ENCODE measurements at regions not wholly inside any gene's neighbourhood (a gene's known extent, or its start where the extent isn't known, plus 50 kb on each side); places are given as distances from the start of the nearest gene placed in this dataset.

DNA sequence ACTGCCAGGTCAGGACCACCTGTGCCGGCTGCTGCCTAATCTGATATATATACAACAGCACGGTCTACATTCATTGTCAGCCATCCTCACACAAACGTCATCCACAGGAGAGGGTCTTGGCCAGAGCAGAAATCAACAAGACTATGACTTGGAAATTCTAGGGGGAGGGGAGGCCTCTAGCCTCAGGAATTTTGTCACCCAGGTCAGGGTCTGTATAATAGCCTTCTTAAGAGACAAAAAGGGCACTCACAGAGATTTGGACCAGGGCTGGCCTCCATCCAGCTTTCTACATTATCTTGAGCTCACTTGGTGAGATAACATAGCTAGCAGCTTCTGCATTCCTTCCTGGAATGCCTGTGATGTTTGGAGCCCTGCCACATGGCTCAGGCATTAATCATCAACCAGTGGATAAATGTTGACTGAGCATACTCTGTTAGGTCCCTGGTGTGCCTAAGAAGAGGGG, 50.4 kb upstream of the CTIF start:
- peak; percentile 70 for DNase-seq (ENCODE audit: low read depth)
- no peak overlapping the region for H3K4me3 ChIP-seq (ENCODE audit: low read depth, low read length)

DNA sequence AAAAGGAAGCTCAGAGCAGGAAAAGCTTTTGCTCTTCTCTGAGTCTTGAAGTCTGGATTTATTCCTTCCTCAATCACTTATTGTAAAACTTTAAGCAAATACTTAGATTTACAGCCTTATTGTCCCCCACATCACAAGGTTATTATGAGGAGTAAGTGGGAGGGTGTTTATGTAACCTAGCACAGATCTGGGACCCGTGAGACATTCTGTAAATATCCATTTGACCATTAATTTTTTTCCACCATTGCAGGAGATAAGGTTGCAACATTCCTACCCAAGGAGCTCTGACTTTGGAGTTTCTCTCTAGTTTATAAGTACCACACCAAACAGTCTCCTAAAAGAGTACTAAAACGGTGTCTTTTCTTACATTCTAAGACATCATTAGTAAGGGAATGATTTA, 52.1 kb upstream of the CTIF start:
- no peak overlapping the region for H3K4me3 ChIP-seq (ENCODE audit: low read depth, low read length)
- peak; percentile 78 for DNase-seq (ENCODE audit: low read depth)

DNA sequence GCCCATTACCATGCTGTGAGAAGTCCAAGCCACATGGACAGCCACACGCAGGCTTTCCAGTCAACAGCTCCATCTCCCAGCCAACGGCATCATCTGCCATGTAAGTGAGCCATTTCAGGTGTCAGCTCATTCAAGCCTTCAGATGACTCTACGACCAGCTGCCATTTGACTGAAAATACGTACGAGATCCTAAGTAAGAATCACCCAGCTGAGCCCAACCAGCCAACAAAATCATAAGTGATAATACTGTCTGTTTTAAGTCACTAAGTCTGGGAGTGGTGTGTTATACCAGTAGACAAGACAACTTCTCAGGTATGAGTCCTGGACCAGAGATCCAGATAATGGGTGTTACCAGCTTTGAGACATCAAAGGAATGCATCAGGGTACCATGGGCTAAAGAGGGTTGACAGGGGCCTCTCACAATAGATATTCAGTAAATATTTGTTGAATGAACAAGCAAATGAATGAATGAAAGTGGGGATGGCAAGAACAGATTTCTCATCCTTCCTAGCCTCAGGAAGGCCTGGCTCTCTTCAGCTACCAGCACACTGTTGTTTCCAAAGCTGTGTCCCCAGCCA, 52.9 kb upstream of the CTIF start:
- no peak overlapping the region for H3K4me3 ChIP-seq (ENCODE audit: low read depth, low read length)
- DNase-seq (ENCODE audit: low read depth), result no peak

DNA sequence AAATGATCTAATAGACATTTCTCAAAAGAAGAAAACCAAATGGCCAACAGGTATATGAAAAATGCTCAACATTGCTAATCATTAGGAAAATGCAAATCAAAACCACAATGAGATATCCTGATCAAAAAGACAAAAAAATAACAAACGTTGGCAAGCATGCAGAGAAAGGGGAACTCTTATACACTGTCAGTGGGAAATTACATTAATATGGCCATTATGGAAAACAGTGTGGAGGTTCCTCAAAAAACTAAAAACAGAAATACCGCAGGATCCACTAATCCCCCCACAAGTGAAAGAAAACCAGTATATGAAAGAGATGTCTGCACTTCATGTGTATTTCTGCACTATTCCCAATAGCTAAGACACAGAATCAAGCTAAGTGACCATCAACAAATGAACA, 57.7 kb upstream of the CTIF start:
- no peak overlapping the region for H3K4me3 ChIP-seq (ENCODE audit: low read depth, low read length)

DNA sequence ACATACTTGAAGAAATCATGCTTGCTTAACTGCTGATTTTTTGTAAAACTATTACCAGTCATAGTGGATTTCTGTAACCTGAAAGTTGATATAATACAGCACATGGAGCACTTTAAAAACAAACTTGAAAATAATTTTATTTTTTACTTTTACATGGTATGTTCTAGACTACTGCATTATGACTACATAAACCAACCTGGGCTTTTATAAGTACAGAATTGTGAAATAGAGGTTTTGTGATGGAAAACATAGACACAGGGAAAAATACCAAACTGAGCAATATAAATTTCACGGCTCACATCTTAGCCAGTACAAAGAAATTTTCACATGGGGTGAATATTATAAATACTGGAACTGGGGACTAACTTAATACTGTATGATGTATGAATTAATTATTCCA, 59.3 kb upstream of the CTIF start:
- no peak for DNase-seq (ENCODE audit: low read depth)
- H3K4me3 ChIP-seq (ENCODE audit: low read depth, low read length), result no peak overlapping the region

More for the DNA sequence above, 57.7 kb upstream of the CTIF start:
- no peak for DNase-seq (ENCODE audit: low read depth)

DNA sequence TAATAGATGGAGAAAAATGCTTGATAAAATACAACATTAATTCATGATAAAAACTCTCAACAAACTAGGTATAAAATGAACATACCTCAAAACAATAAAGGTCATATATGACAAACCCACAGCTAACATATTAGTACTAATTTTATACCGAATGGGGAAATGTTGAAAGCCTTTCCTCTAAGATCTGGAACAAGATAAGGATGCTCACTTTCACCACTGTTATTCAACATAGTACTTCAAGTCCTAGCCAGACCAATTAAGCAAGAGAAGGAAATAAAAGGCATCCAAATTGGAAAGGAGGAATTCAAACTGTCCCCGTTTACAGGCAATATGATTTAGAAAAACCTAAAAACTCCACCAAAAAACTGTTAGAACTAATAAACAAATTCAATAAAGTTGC, 61.5 kb upstream of the CTIF start:
- DNase-seq (ENCODE audit: low read depth), result no peak

DNA sequence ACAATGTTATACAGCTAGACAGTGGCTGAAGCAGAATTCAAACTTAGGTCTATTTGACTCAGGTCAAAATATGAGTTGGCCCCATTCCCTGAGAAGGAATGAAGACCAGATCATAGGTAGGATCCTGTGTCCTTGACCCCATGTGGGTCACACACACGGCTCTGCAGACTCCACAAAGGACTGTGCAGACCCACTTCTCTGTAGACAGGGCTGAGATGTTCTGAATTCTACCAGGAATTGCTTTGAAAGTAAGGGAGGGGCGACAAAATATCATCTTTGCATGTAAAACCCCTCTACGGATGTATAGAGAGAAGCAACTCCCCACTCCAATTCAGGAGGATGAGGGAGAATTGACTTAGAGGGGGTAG, 62.3 kb upstream of the CTIF start:
- no peak overlapping the region for H3K4me3 ChIP-seq (ENCODE audit: low read depth, low read length)
- no peak for DNase-seq (ENCODE audit: low read depth)

More for the DNA sequence above, 61.5 kb upstream of the CTIF start:
- no peak overlapping the region for H3K4me3 ChIP-seq (ENCODE audit: low read depth, low read length)

DNA sequence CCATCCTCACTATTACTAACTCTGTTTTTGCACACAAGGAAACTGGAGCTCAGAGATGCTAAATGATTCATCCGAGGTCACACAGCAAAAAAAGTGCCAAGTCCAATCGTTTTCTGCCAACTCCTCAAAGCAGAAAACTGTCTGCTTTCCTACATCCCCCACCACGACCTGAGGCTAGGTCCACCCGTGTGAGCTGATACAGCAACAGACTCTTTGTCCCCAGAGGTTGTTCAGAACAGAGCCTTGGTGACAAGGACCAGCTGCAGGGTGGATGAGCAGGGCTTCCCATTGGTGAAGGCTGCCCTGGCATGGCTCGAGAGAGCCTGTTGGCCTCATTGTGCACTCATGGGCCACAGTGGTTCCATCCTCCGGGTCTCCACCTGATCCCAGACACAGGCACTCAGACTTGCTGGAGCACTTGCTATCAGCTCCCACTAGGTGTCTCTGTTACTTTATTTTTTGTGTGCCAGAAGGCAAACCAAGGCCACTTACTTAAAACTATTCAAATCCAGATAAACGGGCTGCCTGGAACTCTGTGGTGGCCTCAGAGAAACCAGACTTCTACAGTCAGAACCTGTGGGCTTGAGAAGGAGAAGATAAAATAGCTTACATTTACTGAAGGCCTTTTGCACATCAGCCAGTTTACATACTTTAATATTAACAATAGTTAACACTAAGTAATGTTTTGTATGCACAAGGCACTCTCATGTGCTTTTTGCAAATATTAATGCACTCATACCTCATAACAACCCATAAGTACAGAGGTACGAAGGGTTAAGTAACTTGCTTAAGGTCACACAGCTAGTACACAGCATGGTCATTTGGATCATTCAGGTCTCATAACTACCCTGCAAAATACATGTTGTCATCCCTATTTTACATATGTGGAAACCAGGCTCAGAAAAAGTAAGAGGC, 62.9 kb upstream of the CTIF start:
- peak; percentile 40 for DNase-seq (ENCODE audit: low read depth)
- H3K4me3 ChIP-seq (ENCODE audit: low read depth, low read length), result no peak overlapping the region

DNA sequence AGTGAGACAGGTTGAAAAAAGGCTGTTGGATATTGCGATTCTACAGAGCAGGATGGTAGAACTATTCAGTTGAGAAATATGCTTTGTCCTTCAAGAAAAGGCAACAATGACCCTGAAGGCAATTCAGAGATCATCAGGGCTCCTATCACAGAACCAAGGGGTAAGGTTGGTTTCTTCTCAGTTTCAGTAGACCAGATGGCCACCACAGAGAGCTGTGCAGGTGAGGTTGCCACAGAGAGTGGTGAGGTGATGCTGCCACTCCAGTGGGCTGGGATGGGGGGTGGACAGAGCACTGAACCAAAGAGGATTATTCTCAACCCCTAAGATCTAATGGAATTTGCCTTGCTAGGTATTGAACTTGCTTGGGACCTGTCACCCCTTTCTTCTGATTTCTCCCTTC, 64.6 kb upstream of the ZBTB7C start:
- no peak for DNase-seq (ENCODE audit: low read depth)
- H3K4me3 ChIP-seq (ENCODE audit: low read depth, low read length), result no peak overlapping the region

DNA sequence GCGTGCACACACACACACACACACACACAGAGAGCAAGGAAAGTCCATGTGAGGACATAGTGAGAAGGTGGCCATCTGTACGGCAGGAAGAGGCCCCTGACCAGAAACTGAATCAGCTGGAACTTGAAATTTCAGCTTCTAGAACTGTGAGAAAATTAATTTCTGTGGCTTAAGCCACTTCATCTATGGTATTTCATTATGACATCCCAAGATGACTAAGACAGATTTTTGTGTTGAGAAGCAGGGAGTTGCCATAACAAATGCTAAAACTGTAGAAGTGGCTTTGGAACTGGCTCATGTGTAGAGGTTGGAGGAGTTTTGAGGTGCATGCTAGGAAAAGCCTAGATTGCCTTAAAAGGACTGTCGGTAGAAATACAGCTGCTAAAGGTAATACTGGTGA, 63.4 kb upstream of the ZBTB7C start:
- H3K4me3 ChIP-seq (ENCODE audit: low read depth, low read length), result no peak overlapping the region
- no peak for DNase-seq (ENCODE audit: low read depth)

DNA sequence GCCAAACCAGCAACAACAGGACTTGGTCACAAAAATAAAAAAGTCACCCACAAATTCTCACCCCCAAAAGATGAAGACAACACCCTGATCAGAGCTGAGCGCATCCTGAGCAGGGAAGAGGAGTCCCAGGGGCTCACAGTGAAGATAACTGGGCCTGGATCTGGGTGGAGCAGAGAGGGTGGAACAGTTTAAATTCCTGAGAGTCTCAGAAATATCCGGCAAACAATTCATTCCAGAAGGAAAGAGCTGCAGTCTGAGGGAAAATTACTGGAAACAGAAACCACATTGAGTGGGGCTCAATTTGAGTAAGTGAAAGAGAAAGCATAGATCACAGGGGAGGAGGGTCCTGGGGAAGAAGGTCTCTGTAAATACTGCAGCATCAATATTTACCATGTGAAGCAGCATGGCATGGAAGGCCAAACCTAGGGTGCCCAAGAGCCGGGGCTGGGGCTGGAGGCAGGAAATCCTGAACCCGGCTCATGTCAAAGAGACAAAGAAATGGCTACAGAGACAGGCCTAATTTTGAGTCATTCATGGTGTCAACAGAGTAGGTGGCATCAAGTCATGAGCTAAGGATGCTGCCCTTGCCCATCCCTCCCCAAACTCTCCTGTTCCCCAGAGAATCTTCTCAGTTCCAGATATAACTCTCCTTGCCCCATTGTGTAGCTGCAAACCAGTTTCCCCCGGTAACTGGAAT, 61.4 kb upstream of the ZBTB7C start:
- DNase-seq (ENCODE audit: low read depth), result no peak
- no peak overlapping the region for H3K4me3 ChIP-seq (ENCODE audit: low read depth, low read length)

DNA sequence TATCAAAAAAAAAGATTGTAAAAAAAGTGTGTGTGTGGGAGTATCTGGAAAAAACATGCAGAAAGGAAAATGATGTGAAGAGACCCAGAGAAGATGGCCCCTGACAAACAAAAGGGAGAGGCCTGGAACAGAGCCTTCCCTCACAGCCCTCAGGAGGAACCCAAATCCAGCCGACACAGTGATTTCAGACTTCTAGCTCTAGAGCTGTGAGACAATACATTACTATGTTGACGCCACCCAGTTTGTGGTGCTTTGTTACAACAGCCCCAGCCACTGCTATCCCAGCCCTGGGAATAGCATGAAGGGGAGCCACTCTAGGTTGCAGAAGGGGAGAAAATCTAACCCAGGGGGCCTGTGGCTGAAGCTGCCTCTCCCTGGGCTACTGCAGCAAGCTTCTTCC, 59.0 kb upstream of the ZBTB7C start:
- DNase-seq (ENCODE audit: low read depth), result no peak
- H3K4me3 ChIP-seq (ENCODE audit: low read depth, low read length), result no peak overlapping the region

DNA sequence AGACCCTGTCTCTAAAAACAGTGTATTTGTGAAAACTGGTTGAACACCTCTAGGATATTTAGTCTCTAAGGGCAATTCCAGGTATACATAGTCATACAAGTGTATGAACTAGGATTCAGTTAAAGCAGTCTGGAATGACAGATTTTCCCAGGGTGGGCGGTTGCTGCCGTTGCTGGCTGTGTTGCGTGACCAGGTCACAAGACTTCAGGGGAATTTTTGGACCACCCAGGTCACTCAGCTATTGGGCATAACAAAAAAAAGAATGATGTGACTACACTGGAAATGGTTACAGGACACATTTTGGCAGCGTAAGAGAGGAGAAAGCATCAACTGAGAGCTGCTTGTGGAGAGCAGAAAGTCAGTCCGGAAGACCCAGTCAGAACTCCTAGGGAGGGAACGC, 58.0 kb upstream of the ZBTB7C start:
- H3K4me3 ChIP-seq (ENCODE audit: low read depth, low read length), result no peak overlapping the region
- DNase-seq (ENCODE audit: low read depth), result no peak

DNA sequence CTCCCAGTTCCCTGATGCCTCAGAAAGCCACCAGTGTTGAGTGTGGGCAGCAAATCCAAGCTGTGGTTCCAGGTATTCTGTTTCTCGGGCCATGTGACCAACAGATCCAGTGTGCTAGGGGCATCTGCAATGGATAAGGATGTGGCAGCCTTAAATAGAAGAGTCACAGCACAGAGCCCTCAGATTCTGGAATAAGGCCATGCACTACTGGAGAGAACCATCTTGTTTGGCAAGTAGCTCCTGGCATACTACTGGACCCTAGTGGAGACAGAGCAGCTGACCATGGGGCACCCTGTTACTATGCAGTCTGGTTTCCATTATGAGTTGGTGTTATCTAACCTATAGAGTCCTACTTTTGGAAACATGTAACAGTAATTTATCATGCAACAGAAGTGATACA, 53.3 kb upstream of the ZBTB7C start:
- no peak overlapping the region for H3K4me3 ChIP-seq (ENCODE audit: low read depth, low read length)

DNA sequence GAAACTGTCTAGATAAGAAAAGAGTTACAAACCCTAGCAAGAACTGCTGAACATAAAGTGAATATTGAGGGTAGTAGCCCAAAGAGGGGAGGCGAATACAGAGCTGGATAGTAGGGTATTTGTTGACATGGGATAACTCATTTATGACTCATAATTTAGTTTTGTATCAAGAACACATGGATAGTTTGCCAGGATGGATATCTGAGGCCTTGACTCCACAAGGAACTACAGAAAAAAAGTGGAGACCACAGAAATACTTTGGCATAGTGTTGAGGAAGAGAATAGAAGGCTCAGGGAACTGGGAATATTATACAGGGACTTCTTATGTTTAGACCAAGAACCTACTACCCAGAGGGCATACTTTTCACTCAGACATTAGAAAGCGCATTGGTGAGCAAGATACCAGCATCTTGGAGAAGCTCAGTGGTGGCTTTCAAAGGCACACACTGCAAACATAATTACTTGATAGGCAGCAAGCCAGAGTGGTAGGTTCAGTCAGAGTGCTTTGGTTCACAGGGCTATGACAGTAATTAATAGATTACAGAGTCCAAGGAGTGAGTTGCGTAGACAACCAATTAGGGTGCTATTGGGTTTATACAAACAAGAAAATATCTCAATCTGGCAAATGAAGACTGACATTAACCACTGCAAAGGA, 51.9 kb upstream of the ZBTB7C start:
- no peak for DNase-seq (ENCODE audit: low read depth)
- H3K4me3 ChIP-seq (ENCODE audit: low read depth, low read length), result no peak overlapping the region

More for the DNA sequence above, 53.3 kb upstream of the ZBTB7C start:
- DNase-seq (ENCODE audit: low read depth), result no peak

DNA sequence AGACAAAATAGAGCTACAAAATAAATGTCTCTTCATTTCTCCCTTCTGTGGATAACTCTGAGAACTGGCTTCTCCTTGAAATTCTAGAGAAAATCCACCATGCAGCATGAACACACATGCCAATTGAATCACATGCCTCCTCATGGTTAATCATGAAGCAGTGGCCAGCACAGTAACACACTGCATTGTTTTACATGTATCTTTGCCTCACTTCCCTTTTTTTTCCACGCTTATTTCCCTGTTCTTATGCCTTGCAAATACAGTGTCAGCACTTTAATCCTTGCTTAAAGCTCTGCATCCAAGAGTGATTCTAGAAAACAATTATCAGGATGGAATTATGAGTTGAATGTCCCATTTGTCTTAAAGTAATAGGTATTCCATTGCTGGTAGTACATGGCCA, 50.3 kb upstream of the ZBTB7C start:
- DNase-seq (ENCODE audit: low read depth), result no peak
- H3K4me3 ChIP-seq (ENCODE audit: low read depth, low read length), result no peak overlapping the region

DNA sequence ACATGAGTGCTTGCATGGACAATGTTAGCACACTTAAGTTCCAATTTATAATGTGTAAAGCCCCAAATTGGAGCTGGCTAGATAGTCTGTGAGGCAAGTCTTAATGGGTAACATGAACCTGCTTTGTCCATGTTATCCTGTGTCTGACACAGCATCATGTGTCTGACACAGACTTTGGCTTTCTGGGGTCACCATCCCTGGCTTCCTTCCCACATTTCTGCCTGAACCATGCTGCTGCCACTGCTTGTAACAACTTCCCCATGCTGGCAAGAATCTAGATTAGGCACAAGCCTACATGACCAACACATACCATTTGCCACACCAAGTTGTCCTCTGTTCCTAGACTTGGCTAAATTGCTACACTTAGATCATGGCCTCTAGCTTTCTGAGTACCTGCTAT, 49.8 kb upstream of the ZBTB7C start:
- no peak for DNase-seq (ENCODE audit: low read depth)
- H3K4me3 ChIP-seq (ENCODE audit: low read depth, low read length), result no peak overlapping the region
